Astrocyte (in vitro differentiated cells and primary cell): ENCODE measurements at regions not wholly inside any gene's neighbourhood (a gene's known extent, or its start where the extent isn't known, plus 50 kb on each side); places are given as distances from the start of the nearest gene placed in this dataset.
A peak's percentile ranks its signal among the peaks of the same experiment; 100 is the strongest.

Experiments used
- DNase-seq: peaks from one replicate; pipeline ENCODE4 v3.0.0-alpha.2; 2010; ENCODE audit warnings: low read depth
- FAIRE-seq: peaks from 2 replicates; lab custom pipeline; 2011; peaks lifted over from hg19 to GRCh38; lab: Jason Lieb, UNC
- H2AFZ ChIP-seq: 2 replicates; pipeline ENCODE4 v1.6.0; 2012; ENCODE audit warnings: low read depth, low read length, inconsistent platforms
- H3K27ac ChIP-seq: 2 replicates; pipeline ENCODE4 v1.5.1; 2011; ENCODE audit warnings: low read depth, low read length, inconsistent platforms
- H3K27me3 ChIP-seq: 2 replicates; pipeline ENCODE4 v1.6.0; 2011; ENCODE audit warnings: low read length, inconsistent platforms; ENCODE audit not compliant: insufficient read depth
- H3K36me3 ChIP-seq: 2 replicates; pipeline ENCODE4 v1.5.1; 2011; ENCODE audit warnings: low read length, inconsistent platforms; ENCODE audit not compliant: insufficient read depth
- H3K4me1 ChIP-seq: 2 replicates; pipeline ENCODE4 v1.5.1; 2011; ENCODE audit warnings: low read length, inconsistent platforms; ENCODE audit not compliant: insufficient read depth
- H3K4me2 ChIP-seq: 2 replicates; pipeline ENCODE4 v1.6.0; 2012; ENCODE audit warnings: low read length, inconsistent platforms
- H3K4me3 ChIP-seq: 2 replicates; pipeline ENCODE4 v1.5.1; 2011; ENCODE audit warnings: low read depth, mild to moderate bottlenecking, low read length, inconsistent platforms; ENCODE audit not compliant: insufficient read depth
- H3K79me2 ChIP-seq: 2 replicates; pipeline ENCODE4 v1.6.0; 2012; ENCODE audit warnings: mild to moderate bottlenecking, low read length, inconsistent platforms; ENCODE audit not compliant: insufficient read depth
- H3K9ac ChIP-seq: 2 replicates; pipeline ENCODE4 v1.6.0; 2012; ENCODE audit warnings: mild to moderate bottlenecking, low read length, inconsistent platforms
- H3K9me3 ChIP-seq: 2 replicates; pipeline ENCODE4 v1.5.1; 2012; ENCODE audit warnings: low read depth, mild to moderate bottlenecking, low read length, inconsistent platforms; ENCODE audit not compliant: insufficient read depth
- H4K20me1 ChIP-seq: 2 replicates; pipeline ENCODE4 v1.6.0; 2012; ENCODE audit warnings: low read length, inconsistent platforms; ENCODE audit not compliant: insufficient read depth
- H3K27ac Mint-ChIP-seq: one replicate; pipeline ENCODE4 v1.8.0; 2021; ENCODE audit warnings: mild to moderate bottlenecking, mixed read lengths; ENCODE audit not compliant: unreplicated experiment
- H3K27me3 Mint-ChIP-seq: one replicate; pipeline ENCODE4 v1.8.0; 2021; ENCODE audit warnings: low read depth, mixed read lengths; ENCODE audit not compliant: unreplicated experiment
- H3K36me3 Mint-ChIP-seq: one replicate; pipeline ENCODE4 v1.8.0; 2021; ENCODE audit warnings: low read depth, mixed read lengths; ENCODE audit not compliant: unreplicated experiment
- H3K4me1 Mint-ChIP-seq: one replicate; pipeline ENCODE4 v1.8.0; 2021; ENCODE audit warnings: low read depth, mixed read lengths; ENCODE audit not compliant: unreplicated experiment
- H3K4me3 Mint-ChIP-seq: one replicate; pipeline ENCODE4 v1.8.0; 2021; ENCODE audit warnings: mild to moderate bottlenecking, moderate library complexity, mixed read lengths; ENCODE audit not compliant: unreplicated experiment
- H3K9me3 Mint-ChIP-seq: one replicate; pipeline ENCODE4 v1.8.0; 2021; ENCODE audit warnings: mild to moderate bottlenecking, mixed read lengths; ENCODE audit not compliant: unreplicated experiment
- EZH2 ChIP-seq: IDR thresholded peaks from 2 replicates; pipeline ENCODE4 v1.6.1; 2012; ENCODE audit warnings: mild to moderate bottlenecking, low read length, inconsistent platforms; ENCODE audit not compliant: insufficient read depth
- TF ChIP-seq, protein P1 (sequence below): IDR thresholded peaks from 2 replicates; pipeline ENCODE4 v1.5.1; 2011; ENCODE audit warnings: low read depth, mild to moderate bottlenecking, inconsistent platforms, low read length, moderate library complexity; ENCODE audit not compliant: insufficient read depth

DNA sequence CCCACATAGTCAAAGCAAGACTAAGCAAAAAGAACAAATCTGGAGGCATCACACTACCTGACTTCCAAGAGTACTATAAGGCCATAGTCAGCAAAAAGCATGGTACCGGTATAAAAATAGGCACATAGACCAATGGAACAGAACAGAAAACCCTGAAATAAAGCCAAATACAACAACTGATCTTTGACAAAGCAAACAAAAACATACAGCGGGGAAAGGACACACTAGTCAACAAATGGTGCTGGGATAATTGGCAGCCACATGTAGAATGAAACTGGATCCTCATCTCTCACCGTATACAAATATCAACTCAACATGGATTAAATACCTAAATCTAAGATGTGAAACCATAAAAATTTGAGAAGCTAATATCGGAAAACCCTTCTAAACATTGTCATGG, 819.3 kb upstream of the FRG1 start:
- no peaks in the 10 kb centered on the region for H3K9me3 ChIP-seq
- H3K4me1 ChIP-seq = no peaks in the 10 kb centered on the region
- H3K4me3 ChIP-seq = no peak overlapping the region
- FAIRE-seq (no peak), DNase-seq (no peak)
- H3K27ac ChIP-seq = no peak overlapping the region
- H3K36me3 ChIP-seq = no peaks in the 10 kb centered on the region
- no peaks in the 10 kb centered on the region for H3K36me3 Mint-ChIP-seq
- H3K4me2 ChIP-seq = no peak overlapping the region
- H3K9ac ChIP-seq = no peak overlapping the region
- H3K79me2 ChIP-seq = no peaks in the 10 kb centered on the region
- H3K4me1 Mint-ChIP-seq = peaks cover 4% of the 10 kb centered on the region
- H3K27me3 ChIP-seq = no peaks in the 10 kb centered on the region
- H3K9me3 Mint-ChIP-seq = peaks cover 4% of the 10 kb centered on the region
- TF ChIP-seq, protein P1, sequence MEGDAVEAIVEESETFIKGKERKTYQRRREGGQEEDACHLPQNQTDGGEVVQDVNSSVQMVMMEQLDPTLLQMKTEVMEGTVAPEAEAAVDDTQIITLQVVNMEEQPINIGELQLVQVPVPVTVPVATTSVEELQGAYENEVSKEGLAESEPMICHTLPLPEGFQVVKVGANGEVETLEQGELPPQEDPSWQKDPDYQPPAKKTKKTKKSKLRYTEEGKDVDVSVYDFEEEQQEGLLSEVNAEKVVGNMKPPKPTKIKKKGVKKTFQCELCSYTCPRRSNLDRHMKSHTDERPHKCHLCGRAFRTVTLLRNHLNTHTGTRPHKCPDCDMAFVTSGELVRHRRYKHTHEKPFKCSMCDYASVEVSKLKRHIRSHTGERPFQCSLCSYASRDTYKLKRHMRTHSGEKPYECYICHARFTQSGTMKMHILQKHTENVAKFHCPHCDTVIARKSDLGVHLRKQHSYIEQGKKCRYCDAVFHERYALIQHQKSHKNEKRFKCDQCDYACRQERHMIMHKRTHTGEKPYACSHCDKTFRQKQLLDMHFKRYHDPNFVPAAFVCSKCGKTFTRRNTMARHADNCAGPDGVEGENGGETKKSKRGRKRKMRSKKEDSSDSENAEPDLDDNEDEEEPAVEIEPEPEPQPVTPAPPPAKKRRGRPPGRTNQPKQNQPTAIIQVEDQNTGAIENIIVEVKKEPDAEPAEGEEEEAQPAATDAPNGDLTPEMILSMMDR = no peak
- TF ChIP-seq EZH2 = no peak
- no peak overlapping the region for H3K4me3 Mint-ChIP-seq
- no peak overlapping the region for H3K27ac Mint-ChIP-seq
- no peak overlapping the region for H2AFZ ChIP-seq
- no peaks in the 10 kb centered on the region for H4K20me1 ChIP-seq
- H3K27me3 Mint-ChIP-seq = no peaks in the 10 kb centered on the region

DNA sequence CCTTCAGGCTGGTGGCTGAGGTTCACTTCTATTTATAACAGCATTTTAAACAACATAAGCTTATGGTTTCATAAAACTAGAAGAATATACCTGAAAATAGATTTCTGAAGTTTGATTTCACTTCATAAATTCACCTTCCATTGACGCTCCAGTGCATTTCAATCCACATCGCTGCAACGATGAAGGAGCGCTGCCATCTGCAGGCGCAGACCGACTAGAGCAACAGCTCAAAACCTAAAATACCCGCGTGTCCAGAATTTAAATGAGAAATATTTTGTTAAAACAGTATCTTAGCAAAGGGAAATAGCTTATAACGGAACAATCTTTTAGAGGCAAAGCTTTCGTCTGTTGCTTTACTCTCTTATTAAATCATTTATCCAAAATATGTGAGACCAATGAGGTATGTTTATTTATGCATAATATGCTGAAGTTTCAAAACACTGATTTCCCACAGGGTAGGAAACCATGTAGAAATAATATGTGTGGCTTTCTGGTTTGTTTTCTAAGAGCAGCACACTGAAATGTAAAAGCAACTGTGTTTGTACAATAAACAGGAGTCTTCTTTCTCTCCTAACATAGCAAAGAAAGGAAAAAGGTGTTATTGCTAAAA, 816.4 kb upstream of the FRG1 start:
- Histone ChIP-seq H3K4me3 (no peak overlapping the region), H3K27me3 (no peaks in the 10 kb centered on the region), H2AFZ (no peak overlapping the region), H3K27ac (no peak overlapping the region), H3K36me3 (no peaks in the 10 kb centered on the region), H3K4me2 (no peak overlapping the region), H3K79me2 (no peaks in the 10 kb centered on the region), H3K9ac (no peak overlapping the region), H4K20me1 (no peaks in the 10 kb centered on the region), H3K9me3 (no peaks in the 10 kb centered on the region), H3K4me1 (no peaks in the 10 kb centered on the region)
- TF ChIP-seq, protein P1 = peak; percentile 61
- no peak for TF ChIP-seq EZH2
- H3K4me1 Mint-ChIP-seq = peaks cover 4% of the 10 kb centered on the region
- H3K9me3 Mint-ChIP-seq = peaks cover 8% of the 10 kb centered on the region
- H3K27me3 Mint-ChIP-seq = no peaks in the 10 kb centered on the region
- FAIRE-seq = no peak
- peak; percentile 0 for DNase-seq
- no peaks in the 10 kb centered on the region for H3K36me3 Mint-ChIP-seq
- no peak overlapping the region for H3K4me3 Mint-ChIP-seq
- peak overlapping the region; percentile 55 for H3K27ac Mint-ChIP-seq

DNA sequence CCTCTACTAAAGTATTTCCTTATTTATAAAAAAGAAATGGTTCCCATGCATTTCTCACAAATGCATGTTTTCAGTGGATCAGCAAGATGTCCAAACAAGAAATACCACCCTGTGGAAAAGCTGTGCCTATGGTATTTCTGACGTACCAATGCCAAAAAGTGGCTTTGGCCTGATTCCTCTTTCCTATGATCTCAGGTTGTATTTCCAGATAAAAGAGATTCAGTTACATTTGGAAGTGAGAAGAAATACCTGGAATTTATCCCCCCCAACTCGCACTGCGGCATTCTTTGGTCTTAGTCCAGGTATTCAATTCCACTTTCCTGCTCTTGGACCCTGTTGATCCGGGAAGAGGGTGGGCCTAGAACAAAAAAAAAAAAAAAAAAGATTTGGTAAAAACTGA, 815.9 kb upstream of the FRG1 start:
- Mint-ChIP-seq H3K4me3 (no peak overlapping the region), H3K4me1 (peaks cover 4% of the 10 kb centered on the region), H3K27me3 (no peaks in the 10 kb centered on the region), H3K9me3 (peaks cover 8% of the 10 kb centered on the region), H3K27ac (peak overlapping the region; percentile 34), H3K36me3 (no peaks in the 10 kb centered on the region)
- Histone ChIP-seq H3K9ac (no peak overlapping the region), H4K20me1 (no peaks in the 10 kb centered on the region), H3K9me3 (no peaks in the 10 kb centered on the region), H3K4me2 (no peak overlapping the region), H3K4me3 (no peak overlapping the region), H2AFZ (no peak overlapping the region), H3K27ac (no peak overlapping the region), H3K36me3 (no peaks in the 10 kb centered on the region), H3K79me2 (no peaks in the 10 kb centered on the region), H3K4me1 (no peaks in the 10 kb centered on the region), H3K27me3 (no peaks in the 10 kb centered on the region)
- TF ChIP-seq, protein P1 = no peak
- TF ChIP-seq EZH2 = no peak
- no peak for DNase-seq
- no peak for FAIRE-seq
